BJ (cell line): ENCODE measurements at regions not wholly inside any gene's neighbourhood (a gene's known extent, or its start where the extent isn't known, plus 50 kb on each side); places are given as distances from the start of the nearest gene placed in this dataset.

Experiments used
- CTCF ChIA-PET: fragments of 350-600 bp; formaldehyde crosslinking; extraction: SDS; loops from one replicate; lab custom pipeline; 2021; ENCODE audit warnings: antibody characterized with exemption, inconsistent platforms; lab: Yijun Ruan, JAX
- POLR2A ChIA-PET: fragments of 300-600 bp; sonication (Branson Sonifier 250); formaldehyde crosslinking; extraction: SDS; loops from one replicate; lab custom pipeline; 2021; ENCODE audit warnings: antibody characterized with exemption; lab: Charles Lee
- DNase-seq: peaks from one replicate; pipeline ENCODE4 v3.0.0-alpha.2; 2011; ENCODE audit warnings: low read depth
- H3K27me3 ChIP-seq: 2 replicates; pipeline ENCODE4 v1.6.0; 2011; ENCODE audit warnings: low read length; ENCODE audit not compliant: control insufficient read depth, insufficient read depth
- H3K36me3 ChIP-seq: 2 replicates; pipeline ENCODE4 v1.5.1; 2011; ENCODE audit warnings: low read length; ENCODE audit not compliant: control insufficient read depth, insufficient read depth
- H3K4me3 ChIP-seq: 2 replicates; pipeline ENCODE4 v1.5.1; 2011; ENCODE audit warnings: low read depth, mild to moderate bottlenecking, control low read depth, low read length
- CTCF ChIP-seq: IDR thresholded peaks from 2 replicates; pipeline ENCODE4 v1.5.1; 2011; ENCODE audit warnings: low read depth, mild to moderate bottlenecking, control low read depth, inconsistent platforms, low read length, moderate library complexity; ENCODE audit not compliant: insufficient read depth

GRCh38 chr1:56286956-56287355 is 292.4 kb downstream of the PLPP3 start:
- CTCF ChIA-PET = no interaction called here
- POLR2A ChIA-PET = no interaction called here
- Histone ChIP-seq H3K27me3 (no peaks in the 10 kb centered on the region), H3K4me3 (no peak overlapping the region), H3K36me3 (no peaks in the 10 kb centered on the region)
- no peak for DNase-seq
- no peak for TF ChIP-seq CTCF

- H3K27me3 ChIP-seq = no peaks in the 10 kb centered on the region
- ChIA-PET CTCF (no interaction called here), POLR2A (no interaction called here)
- DNase-seq = no peak
- no peaks in the 10 kb centered on the region for H3K36me3 ChIP-seq
- no peak overlapping the region for H3K4me3 ChIP-seq
- no peak for TF ChIP-seq CTCF
These were observed 292.9 kb downstream of the PLPP3 start for GRCh38 chr1:56286506-56286905.

GRCh38 chr1:56285554-56286402 is 293.6 kb downstream of the PLPP3 start:
- CTCF ChIA-PET = interaction anchor here (0.6 kb wide), 1 partner anchor 22 kb away, joined by 3 read pairs; no protein-coding TSS in a partner anchor
- POLR2A ChIA-PET = no interaction called here
- no peaks in the 10 kb centered on the region for H3K27me3 ChIP-seq
- no peak for TF ChIP-seq CTCF
- peak; percentile 71 for DNase-seq
- H3K36me3 ChIP-seq = no peaks in the 10 kb centered on the region
- H3K4me3 ChIP-seq = no peak overlapping the region

GRCh38 chr1:56284928-56285327 is 294.4 kb downstream of the PLPP3 start:
- ChIA-PET POLR2A (no interaction called here), CTCF (no interaction called here)
- peak; percentile 77 for DNase-seq
- no peak for TF ChIP-seq CTCF
- H3K4me3 ChIP-seq = no peak overlapping the region
- H3K27me3 ChIP-seq = no peaks in the 10 kb centered on the region
- H3K36me3 ChIP-seq = no peaks in the 10 kb centered on the region

DNA sequence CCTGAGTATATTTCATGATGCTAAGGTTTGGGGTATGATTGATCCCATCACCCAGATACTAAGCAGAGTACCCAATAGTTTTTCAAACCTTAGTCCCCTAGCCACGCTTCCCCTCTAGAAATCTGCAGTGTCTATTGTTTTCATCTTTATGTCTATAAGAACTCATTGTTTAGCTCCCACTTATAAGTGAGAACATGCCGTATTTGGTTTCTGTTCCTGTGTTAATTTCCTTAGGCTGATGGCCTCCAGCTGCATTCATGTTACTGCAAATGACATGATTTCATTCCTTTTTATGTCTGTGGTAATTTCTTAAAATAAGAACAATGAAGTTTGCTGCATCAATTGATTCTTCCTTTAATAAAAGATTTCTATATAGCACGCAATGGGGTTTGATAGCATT is 301.3 kb downstream of the PLPP3 start:
- no peak overlapping the region for H3K4me3 ChIP-seq
- ChIA-PET CTCF (no interaction called here), POLR2A (no interaction called here)
- no peak for TF ChIP-seq CTCF
- no peaks in the 10 kb centered on the region for H3K27me3 ChIP-seq
- DNase-seq = no peak
- H3K36me3 ChIP-seq = no peaks in the 10 kb centered on the region
